H1 (cell line): ENCODE measurements at regions not wholly inside any gene's neighbourhood (a gene's known extent, or its start where the extent isn't known, plus 50 kb on each side); places are given as distances from the start of the nearest gene placed in this dataset.
A peak's percentile ranks its signal among the peaks of the same experiment; 100 is the strongest.

Source experiments
- CTCF ChIA-PET: fragments of 300-600 bp; sonication (Branson Sonifier 250); formaldehyde crosslinking; loops from one replicate; lab custom pipeline; 2021; ENCODE audit not compliant: partially characterized antibody; lab: Charles Lee
- POLR2A ChIA-PET: fragments of 300-600 bp; sonication (Branson Sonifier 250); formaldehyde crosslinking; loops from one replicate; lab custom pipeline; 2021; ENCODE audit warnings: inconsistent platforms; ENCODE audit not compliant: partially characterized antibody; lab: Charles Lee
- DNase-seq, 2 experiments: peaks; one replicate each; pipeline versions ENCODE4 v3.0.0 to v3.0.0-alpha.2; 2010 to 2022; ENCODE audit warnings: low spot score in 2 of 2, low read depth in 1 of 2, mixed read lengths in 1 of 2
- FAIRE-seq: peaks from 2 replicates; lab custom pipeline; 2011; peaks lifted over from hg19 to GRCh38; lab: Jason Lieb, UNC
- H2AFZ ChIP-seq: 2 replicates; pipeline ENCODE4 v1.8.1; 2012; ENCODE audit warnings: low read length, inconsistent platforms
- H2AK5ac ChIP-seq: 2 replicates; pipeline ENCODE4 v1.6.1; 2013; ENCODE audit warnings: low read depth, low read length
- H2BK120ac ChIP-seq: replicated peaks from 2 replicates; pipeline ENCODE3; 2013; ENCODE audit warnings: low read depth, low read length, inconsistent platforms
- H2BK12ac ChIP-seq: 2 replicates; pipeline ENCODE4 v1.6.1; 2013; ENCODE audit warnings: low read depth, low read length
- H2BK15ac ChIP-seq: 2 replicates; pipeline ENCODE4 v1.6.1; 2013; ENCODE audit warnings: low read length
- H2BK20ac ChIP-seq: 2 replicates; pipeline ENCODE4 v1.6.1; 2013; ENCODE audit warnings: low read length
- H2BK5ac ChIP-seq: 2 replicates; pipeline ENCODE4 v1.6.1; 2013; ENCODE audit warnings: low read depth, low read length
- H3K14ac ChIP-seq: 2 replicates; pipeline ENCODE4 v1.6.1; 2013; ENCODE audit warnings: inconsistent platforms; ENCODE audit not compliant: insufficient read length
- H3K18ac ChIP-seq: 2 replicates; pipeline ENCODE4 v1.6.1; 2013; ENCODE audit warnings: low read length; ENCODE audit errors: extremely low read depth
- H3K23ac ChIP-seq: 2 replicates; pipeline ENCODE4 v1.6.1; 2013; ENCODE audit warnings: inconsistent platforms; ENCODE audit not compliant: insufficient read length
- H3K23me2 ChIP-seq: 2 replicates; pipeline ENCODE4 v1.6.1; 2013; ENCODE audit warnings: low read depth, low read length
- H3K27ac ChIP-seq: 2 replicates; pipeline ENCODE4 v1.6.1; 2011; ENCODE audit warnings: low read depth, low read length, inconsistent platforms
- H3K27me3 ChIP-seq, 4 experiments: replicated peaks in 1 of 4; 1 replicate in 1 of 4; 2 replicates in 3 of 4; pipeline versions ENCODE4 v1.6.1 to v1.8.1; 2011 to 2013; ENCODE audit warnings: low read length in 3 of 4, mild to moderate bottlenecking in 3 of 4, inconsistent platforms in 2 of 4, mixed read lengths in 2 of 4, moderate library complexity in 1 of 4; ENCODE audit not compliant: control insufficient read depth in 3 of 4, insufficient read depth in 3 of 4; ENCODE audit errors: extremely low read depth in 1 of 4
- H3K36me3 ChIP-seq, 4 experiments: 2 replicates each; pipeline versions ENCODE4 v1.6.1 to v1.8.1; 2011 to 2013; ENCODE audit warnings: mild to moderate bottlenecking in 4 of 4, low read length in 3 of 4, moderate library complexity in 2 of 4, control low read depth in 1 of 4, inconsistent platforms in 1 of 4; ENCODE audit not compliant: insufficient read depth in 4 of 4, control insufficient read depth in 2 of 4
- H3K4ac ChIP-seq: replicated peaks from 2 replicates; pipeline ENCODE3; 2013; ENCODE audit warnings: low read length, low read depth, mixed read lengths, inconsistent platforms; ENCODE audit not compliant: insufficient read length
- H3K4me1 ChIP-seq, 4 experiments: replicated peaks in 1 of 4; 1 replicate in 1 of 4; 2 replicates in 3 of 4; pipeline versions ENCODE4 v1.6.1 to v1.8.1; 2011 to 2013; ENCODE audit warnings: low read length in 3 of 4, inconsistent platforms in 2 of 4, mixed read lengths in 1 of 4; ENCODE audit not compliant: insufficient read depth in 4 of 4, control insufficient read depth in 3 of 4
- H3K4me2 ChIP-seq, 2 experiments: 2 replicates each; pipeline versions ENCODE4 v1.6.1 to v1.8.1; 2011 to 2013; ENCODE audit warnings: low read depth in 2 of 2, low read length in 2 of 2, control low read depth in 1 of 2, inconsistent platforms in 1 of 2, mild to moderate bottlenecking in 1 of 2; ENCODE audit not compliant: insufficient read depth in 1 of 2
- H3K4me3 ChIP-seq, 4 experiments: fragments of 200-600, 300-600 bp in 1 of 4; sonication (generic), shearing (Covaris generic), sonication (Bioruptor Twin) in 1 of 4; 2 replicates each; pipeline versions ENCODE4 v1.5.1 to v1.8.1; 2011 to 2016; ENCODE audit warnings: low read length in 4 of 4, low read depth in 3 of 4, control low read depth in 2 of 4, inconsistent platforms in 2 of 4, mild to moderate bottlenecking in 2 of 4, mixed read lengths in 1 of 4, moderate library complexity in 1 of 4; ENCODE audit not compliant: insufficient read depth in 2 of 4; ENCODE audit errors: extremely low read depth in 1 of 4
- H3K56ac ChIP-seq: replicated peaks from 2 replicates; pipeline ENCODE3; 2013; ENCODE audit warnings: low read depth, mild to moderate bottlenecking, mixed read lengths, low read length, inconsistent platforms; ENCODE audit not compliant: insufficient read length
- H3K79me1 ChIP-seq: 2 replicates; pipeline ENCODE4 v1.6.1; 2013; ENCODE audit warnings: low read depth, low read length, control low read depth
- H3K79me2 ChIP-seq, 2 experiments: 2 replicates each; pipeline versions ENCODE4 v1.6.1 to v1.8.1; 2012 to 2013; ENCODE audit warnings: low read length in 2 of 2, mild to moderate bottlenecking in 2 of 2, inconsistent platforms in 1 of 2; ENCODE audit not compliant: insufficient read depth in 2 of 2, control insufficient read depth in 1 of 2
- H3K9ac ChIP-seq, 4 experiments: replicated peaks in 1 of 4; 1 replicate in 1 of 4; 2 replicates in 3 of 4; pipeline versions ENCODE4 v1.6.1 to v1.8.1; 2011 to 2013; ENCODE audit warnings: low read depth in 3 of 4, low read length in 3 of 4, control low read depth in 2 of 4, mild to moderate bottlenecking in 2 of 4, moderate library complexity in 2 of 4, inconsistent platforms in 1 of 4; ENCODE audit errors: extremely low read depth in 1 of 4
- H3K9me3 ChIP-seq, 2 experiments: 2 replicates each; pipeline versions ENCODE4 v1.6.1 to v1.8.1; 2012 to 2013; ENCODE audit warnings: mild to moderate bottlenecking in 2 of 2, moderate library complexity in 2 of 2, control low read depth in 1 of 2, inconsistent platforms in 1 of 2, low read depth in 1 of 2, low read length in 1 of 2, mixed read lengths in 1 of 2; ENCODE audit not compliant: insufficient read depth in 2 of 2
- H4K20me1 ChIP-seq, 2 experiments: replicated peaks in 1 of 2; 2 replicates each; pipeline versions ENCODE3 to v1.8.1; 2011 to 2013; ENCODE audit warnings: inconsistent platforms in 2 of 2, low read length in 2 of 2, mild to moderate bottlenecking in 1 of 2; ENCODE audit not compliant: insufficient read depth in 2 of 2, control insufficient read depth in 1 of 2
- H4K5ac ChIP-seq: 2 replicates; pipeline ENCODE4 v1.6.1; 2013; ENCODE audit warnings: low read length, low read depth, mixed read lengths, inconsistent platforms; ENCODE audit not compliant: insufficient read length
- H4K8ac ChIP-seq: 2 replicates; pipeline ENCODE4 v1.8.0; 2013; ENCODE audit warnings: mild to moderate bottlenecking, moderate library complexity, low read length, inconsistent platforms; ENCODE audit not compliant: insufficient read depth; ENCODE audit errors: extremely low read depth
- H4K91ac ChIP-seq: replicated peaks from 2 replicates; pipeline ENCODE3; 2013; ENCODE audit warnings: low read length, mixed read lengths, inconsistent platforms; ENCODE audit not compliant: insufficient read length
- SAP30 ChIP-seq: fragments of 300-600 bp; sonication (generic); IDR thresholded peaks from 2 replicates; pipeline ENCODE4 v1.7.1; 2012; ENCODE audit warnings: low read length, moderate library complexity, mild to moderate bottlenecking, inconsistent platforms; ENCODE audit not compliant: insufficient read depth, insufficient replicate concordance
- WGBS, 2 experiments: shearing (Covaris generic) in 1 of 2; methylation state at CpG; one replicate each; pipeline versions ENCODE4 v1.1.6 to v1.1.7; 2013 to 2015; ENCODE audit warnings: low lambda C conversion rate in 2 of 2, mixed read lengths in 2 of 2, inconsistent platforms in 1 of 2, low coverage in 1 of 2, missing lambda C conversion rate in 1 of 2; ENCODE audit not compliant: insufficient replicate concordance in 2 of 2, insufficient coverage in 1 of 2, insufficient read length in 1 of 2; ENCODE audit errors: extremely low coverage in 1 of 2, missing lambda C conversion rate in 1 of 2; 5-methylcytosine and 5-hydroxymethylcytosine counted together

DNA sequence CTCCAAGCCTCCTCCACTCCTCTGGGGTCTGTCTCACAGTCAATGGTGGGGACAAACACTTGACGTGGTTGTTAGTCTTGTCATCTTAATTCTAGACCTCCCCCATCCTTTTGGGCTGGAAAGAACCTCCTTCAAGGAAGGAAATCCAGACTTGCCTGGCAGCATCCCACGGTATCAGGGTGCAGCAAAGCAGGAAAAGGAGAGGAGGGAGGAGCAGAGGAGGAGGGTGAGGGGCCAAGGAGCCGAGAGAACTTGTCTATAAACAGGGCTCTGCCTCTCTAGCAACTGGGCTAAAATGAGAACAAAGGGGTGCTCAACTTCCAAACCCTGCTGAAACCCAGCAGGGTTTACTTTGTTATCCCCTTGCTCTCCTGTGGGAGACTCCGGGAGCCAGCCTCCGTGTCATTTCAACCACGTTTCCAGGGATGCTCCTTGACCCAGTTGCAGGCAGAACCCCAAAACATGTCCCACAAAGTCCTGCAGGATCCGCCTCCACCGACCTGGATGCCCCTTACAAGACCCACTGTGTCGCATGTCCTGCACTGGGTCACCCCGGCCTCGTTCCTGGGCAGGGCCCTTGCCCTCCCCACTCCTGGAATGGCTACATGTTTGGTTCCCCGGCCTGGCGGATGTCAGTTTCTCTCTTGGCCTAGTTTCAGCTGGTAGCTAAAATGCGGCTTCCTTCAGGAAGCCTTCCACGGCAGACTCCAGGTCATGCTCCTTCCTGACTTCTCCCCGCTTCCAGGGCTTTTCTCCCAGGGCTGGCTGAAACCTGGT, 69.7 kb upstream of the MGMT start:
- Histone ChIP-seq H3K4ac (no peak overlapping the region), H3K4me3 (no peak overlapping the region), H2BK120ac (no peak overlapping the region), H3K14ac (no peak overlapping the region), H4K20me1 (no peaks in the 10 kb centered on the region), H3K27me3 (no peaks in the 10 kb centered on the region), H2AK5ac (no peak overlapping the region), H3K27ac (no peak overlapping the region), H2BK20ac (no peak overlapping the region), H3K9me3 (no peaks in the 10 kb centered on the region), H4K8ac (no peak overlapping the region), H3K23ac (no peak overlapping the region), H4K5ac (no peak overlapping the region), H3K36me3 (no peaks in the 10 kb centered on the region), H2AFZ (peak overlapping the region; percentile 24; the same call in 1 of the 2 replicates), H2BK12ac (no peak overlapping the region), H3K79me2 (no peaks in the 10 kb centered on the region), H3K4me1 (no peaks in the 10 kb centered on the region; a peak in 1 of 7 replicates), H3K79me1 (no peaks in the 10 kb centered on the region), H3K23me2 (no peaks in the 10 kb centered on the region), H3K18ac (no peak overlapping the region), H4K91ac (no peak overlapping the region), H3K4me2 (no peak overlapping the region), H3K56ac (no peak overlapping the region), H3K9ac (no peak overlapping the region), H2BK5ac (no peak overlapping the region), H2BK15ac (no peak overlapping the region)
- 88% methylated on average over 16 of the region's 16 CpGs; no CpG with 5 or more reads in 1 of the 2 experiments for WGBS, 2 experiments
- FAIRE-seq = no peak
- POLR2A ChIA-PET = no interaction called here
- no peak for DNase-seq
- TF ChIP-seq SAP30 = no peak
- CTCF ChIA-PET = no interaction called here
